ENCODE measurements at regions not wholly inside any gene's neighbourhood (a gene's known extent, or its start where the extent isn't known, plus 50 kb on each side); places are given as distances from the start of the nearest gene placed in this dataset.
"Not testable (repeated sequence)": the region's sequence is repeated elsewhere in the genome, so short reads cannot be mapped to it uniquely, and the experiment has no call there.

- DNase-seq (ENCODE audit: low spot score) = peak; percentile 36
- Mint-ChIP-seq H3K36me3 (ENCODE audit: low read depth) (no peaks in the 10 kb centered on the region), H3K4me3 (no peak overlapping the region), H3K9me3 (no peaks in the 10 kb centered on the region), H3K4me1 (ENCODE audit: low read depth) (peaks cover 3% of the 10 kb centered on the region), H3K27ac (peak overlapping the region; percentile 4), H3K27me3 (ENCODE audit: low read depth) (no peaks in the 10 kb centered on the region)
These were observed 116.7 kb downstream of the MED10 start for GRCh38 chr5:6261668-6262067.

- Mint-ChIP-seq H3K4me3 (no peak overlapping the region), H3K9me3 (no peaks in the 10 kb centered on the region), H3K27ac (no peak overlapping the region), H3K4me1 (ENCODE audit: low read depth) (peaks cover 3% of the 10 kb centered on the region), H3K36me3 (ENCODE audit: low read depth) (no peaks in the 10 kb centered on the region), H3K27me3 (ENCODE audit: low read depth) (no peaks in the 10 kb centered on the region)
- DNase-seq (ENCODE audit: low spot score) = no peak
These were observed 117.1 kb downstream of the MED10 start for GRCh38 chr5:6261256-6261655.

- no peaks in the 10 kb centered on the region for H3K9me3 Mint-ChIP-seq
- no peak overlapping the region for H3K4me3 Mint-ChIP-seq
- H3K27ac Mint-ChIP-seq = no peak overlapping the region
- DNase-seq (ENCODE audit: low spot score) = no peak
- peaks cover 3% of the 10 kb centered on the region for H3K4me1 Mint-ChIP-seq (ENCODE audit: low read depth)
- H3K36me3 Mint-ChIP-seq (ENCODE audit: low read depth) = no peaks in the 10 kb centered on the region
- no peaks in the 10 kb centered on the region for H3K27me3 Mint-ChIP-seq (ENCODE audit: low read depth)
These were observed 117.5 kb downstream of the MED10 start for GRCh38 chr5:6260846-6261245.

GRCh38 chr5:6256901-6257300 is 121.4 kb downstream of the MED10 start:
- peaks cover 2% of the 10 kb centered on the region for H3K4me1 Mint-ChIP-seq (ENCODE audit: low read depth)
- no peaks in the 10 kb centered on the region for H3K9me3 Mint-ChIP-seq
- H3K36me3 Mint-ChIP-seq (ENCODE audit: low read depth) = no peaks in the 10 kb centered on the region
- no peaks in the 10 kb centered on the region for H3K27me3 Mint-ChIP-seq (ENCODE audit: low read depth)
- H3K4me3 Mint-ChIP-seq = no peak overlapping the region
- no peak for DNase-seq (ENCODE audit: low spot score)
- no peak overlapping the region for H3K27ac Mint-ChIP-seq

GRCh38 chr5:6255956-6256355 is 122.4 kb downstream of the MED10 start:
- H3K27me3 Mint-ChIP-seq (ENCODE audit: low read depth) = no peaks in the 10 kb centered on the region
- H3K4me1 Mint-ChIP-seq (ENCODE audit: low read depth) = no peaks in the 10 kb centered on the region
- no peaks in the 10 kb centered on the region for H3K36me3 Mint-ChIP-seq (ENCODE audit: low read depth)
- H3K27ac Mint-ChIP-seq = no peak overlapping the region
- no peak overlapping the region for H3K4me3 Mint-ChIP-seq
- H3K9me3 Mint-ChIP-seq = no peaks in the 10 kb centered on the region
- DNase-seq (ENCODE audit: low spot score) = no peak

GRCh38 chr5:6253846-6254245 is 124.5 kb downstream of the MED10 start:
- Mint-ChIP-seq H3K4me3 (no peak overlapping the region), H3K9me3 (no peaks in the 10 kb centered on the region)

GRCh38 chr5:6253281-6253680 is 125.1 kb downstream of the MED10 start:
- Mint-ChIP-seq H3K27ac (no peak overlapping the region), H3K27me3 (ENCODE audit: low read depth) (no peaks in the 10 kb centered on the region), H3K36me3 (ENCODE audit: low read depth) (no peaks in the 10 kb centered on the region), H3K4me1 (ENCODE audit: low read depth) (no peaks in the 10 kb centered on the region), H3K9me3 (no peaks in the 10 kb centered on the region), H3K4me3 (no peak overlapping the region)
- DNase-seq (ENCODE audit: low spot score) = no peak

More at GRCh38 chr5:6253846-6254245, 124.5 kb downstream of the MED10 start:
- H3K36me3 Mint-ChIP-seq (ENCODE audit: low read depth) = no peaks in the 10 kb centered on the region
- H3K27me3 Mint-ChIP-seq (ENCODE audit: low read depth) = no peaks in the 10 kb centered on the region
- no peaks in the 10 kb centered on the region for H3K4me1 Mint-ChIP-seq (ENCODE audit: low read depth)
- DNase-seq (ENCODE audit: low spot score) = no peak
- H3K27ac Mint-ChIP-seq = no peak overlapping the region

GRCh38 chr5:6252581-6252980 is 125.8 kb downstream of the MED10 start:
- no peaks in the 10 kb centered on the region for H3K27me3 Mint-ChIP-seq (ENCODE audit: low read depth)
- no peak for DNase-seq (ENCODE audit: low spot score)
- no peak overlapping the region for H3K27ac Mint-ChIP-seq
- H3K9me3 Mint-ChIP-seq = no peaks in the 10 kb centered on the region
- no peaks in the 10 kb centered on the region for H3K36me3 Mint-ChIP-seq (ENCODE audit: low read depth)
- H3K4me1 Mint-ChIP-seq (ENCODE audit: low read depth) = no peaks in the 10 kb centered on the region
- H3K4me3 Mint-ChIP-seq = no peak overlapping the region

- Mint-ChIP-seq H3K27me3 (ENCODE audit: low read depth) (no peaks in the 10 kb centered on the region), H3K9me3 (no peaks in the 10 kb centered on the region), H3K27ac (no peak overlapping the region), H3K36me3 (ENCODE audit: low read depth) (no peaks in the 10 kb centered on the region), H3K4me1 (ENCODE audit: low read depth) (no peaks in the 10 kb centered on the region), H3K4me3 (no peak overlapping the region)
- no peak for DNase-seq (ENCODE audit: low spot score)
These were observed 126.7 kb downstream of the MED10 start for GRCh38 chr5:6251565-6252102.

- Mint-ChIP-seq H3K36me3 (ENCODE audit: low read depth) (no peaks in the 10 kb centered on the region), H3K27me3 (ENCODE audit: low read depth) (no peaks in the 10 kb centered on the region), H3K4me3 (no peak overlapping the region), H3K9me3 (no peaks in the 10 kb centered on the region), H3K4me1 (ENCODE audit: low read depth) (no peaks in the 10 kb centered on the region), H3K27ac (no peak overlapping the region)
- DNase-seq (ENCODE audit: low spot score) = no peak
These were observed 128.2 kb downstream of the MED10 start for GRCh38 chr5:6250121-6250520.

GRCh38 chr5:6248132-6248531 is 130.2 kb downstream of the MED10 start:
- no peaks in the 10 kb centered on the region for H3K4me1 Mint-ChIP-seq (ENCODE audit: low read depth)

GRCh38 chr5:6246820-6247437 is 131.4 kb downstream of the MED10 start:
- Mint-ChIP-seq H3K27me3 (ENCODE audit: low read depth) (no peaks in the 10 kb centered on the region), H3K36me3 (ENCODE audit: low read depth) (no peaks in the 10 kb centered on the region), H3K27ac (no peak overlapping the region), H3K4me3 (no peak overlapping the region), H3K4me1 (ENCODE audit: low read depth) (no peaks in the 10 kb centered on the region), H3K9me3 (no peaks in the 10 kb centered on the region)
- DNase-seq (ENCODE audit: low spot score) = no peak

More at GRCh38 chr5:6248132-6248531, 130.2 kb downstream of the MED10 start:
- Mint-ChIP-seq H3K36me3 (ENCODE audit: low read depth) (no peaks in the 10 kb centered on the region), H3K4me3 (no peak overlapping the region), H3K27me3 (ENCODE audit: low read depth) (no peaks in the 10 kb centered on the region), H3K27ac (no peak overlapping the region), H3K9me3 (no peaks in the 10 kb centered on the region)
- DNase-seq (ENCODE audit: low spot score) = no peak

- Mint-ChIP-seq H3K27ac (no peak overlapping the region), H3K9me3 (no peaks in the 10 kb centered on the region), H3K4me3 (no peak overlapping the region), H3K27me3 (ENCODE audit: low read depth) (no peaks in the 10 kb centered on the region), H3K36me3 (ENCODE audit: low read depth) (no peaks in the 10 kb centered on the region), H3K4me1 (ENCODE audit: low read depth) (no peaks in the 10 kb centered on the region)
- DNase-seq (ENCODE audit: low spot score) = no peak
These were observed 134.0 kb downstream of the MED10 start for GRCh38 chr5:6244339-6244714.

GRCh38 chr5:6243706-6244338 is 134.5 kb downstream of the MED10 start:
- H3K4me3 Mint-ChIP-seq = no peak overlapping the region
- no peaks in the 10 kb centered on the region for H3K9me3 Mint-ChIP-seq

GRCh38 chr5:6241056-6241455 is 137.3 kb downstream of the MED10 start:
- not testable (repeated sequence) for H3K27ac Mint-ChIP-seq; H3K4me1 Mint-ChIP-seq (ENCODE audit: low read depth); DNase-seq (ENCODE audit: low spot score); H3K36me3 Mint-ChIP-seq (ENCODE audit: low read depth); H3K9me3 Mint-ChIP-seq; H3K27me3 Mint-ChIP-seq (ENCODE audit: low read depth); H3K4me3 Mint-ChIP-seq

More at GRCh38 chr5:6243706-6244338, 134.5 kb downstream of the MED10 start:
- Mint-ChIP-seq H3K4me1 (ENCODE audit: low read depth) (no peaks in the 10 kb centered on the region), H3K27ac (no peak overlapping the region), H3K27me3 (ENCODE audit: low read depth) (no peaks in the 10 kb centered on the region), H3K36me3 (ENCODE audit: low read depth) (no peaks in the 10 kb centered on the region)
- DNase-seq (ENCODE audit: low spot score) = no peak
